ENCODE measurements at regions not wholly inside any gene's neighbourhood (a gene's known extent, or its start where the extent isn't known, plus 50 kb on each side); places are given as distances from the start of the nearest gene placed in this dataset.

- H3K9me2 ChIP-seq (ENCODE audit: insufficient read depth, low read length) = no peaks in the 10 kb centered on the region
- no peak overlapping the region for H2AFZ ChIP-seq (ENCODE audit: low read depth, low read length)
- no peaks in the 10 kb centered on the region for H3K36me3 ChIP-seq (ENCODE audit: insufficient read depth, low read length)
- no peaks in the 10 kb centered on the region for H3K27me3 ChIP-seq (ENCODE audit: insufficient read depth, low read depth, low read length)
- H3K4me3 ChIP-seq (ENCODE audit: low read length) = no peak overlapping the region
- H3K79me2 ChIP-seq (replicated peaks; ENCODE audit: insufficient read depth, low read length) = no peaks in the 10 kb centered on the region
- no peaks in the 10 kb centered on the region for H3F3A ChIP-seq (ENCODE audit: insufficient read depth, low read length, poor library complexity, severe bottlenecking)
- TF ChIP-seq TAF1 (IDR thresholded peaks at IDR 0.05; ENCODE audit: low read depth) = no peak
- H4K20me1 ChIP-seq (ENCODE audit: insufficient read depth) = no peaks in the 10 kb centered on the region
- no peak overlapping the region for H3K4me2 ChIP-seq (ENCODE audit: low read length)
- H3K9ac ChIP-seq (ENCODE audit: low read length) = no peak overlapping the region
- no peak overlapping the region for H3K27ac ChIP-seq (ENCODE audit: low read length)
- H3K9me3 ChIP-seq (ENCODE audit: low read length) = no peaks in the 10 kb centered on the region
Observed at GRCh38 chr14:34180434-34180833, 229.6 kb upstream of the EGLN3 start.

DNA sequence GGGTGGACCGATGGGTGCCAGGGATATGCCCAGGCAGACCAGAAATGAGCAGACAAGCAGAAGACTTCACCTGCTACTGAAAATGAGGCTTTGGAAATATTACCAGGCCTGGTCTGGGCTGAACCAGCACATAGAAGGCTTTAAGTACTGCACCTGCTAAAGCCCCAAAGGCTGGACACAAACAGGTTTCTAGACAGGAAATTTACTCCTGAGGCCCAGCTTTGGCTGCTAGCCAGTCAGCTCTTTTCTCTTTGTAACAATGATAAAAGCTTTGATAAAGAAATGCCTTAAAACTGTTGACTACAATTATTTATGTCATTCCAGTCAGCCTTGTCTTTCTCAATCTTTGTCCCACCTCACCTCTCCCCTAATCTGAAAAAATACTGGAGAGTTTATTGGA lies 228.9 kb upstream of the EGLN3 start:
- Histone ChIP-seq H3K79me2 (replicated peaks; ENCODE audit: insufficient read depth, low read length) (no peaks in the 10 kb centered on the region), H3K9ac (ENCODE audit: low read length) (no peak overlapping the region), H3K4me2 (ENCODE audit: low read length) (no peak overlapping the region), H3K27me3 (ENCODE audit: insufficient read depth, low read depth, low read length) (no peaks in the 10 kb centered on the region), H3K9me3 (ENCODE audit: low read length) (no peaks in the 10 kb centered on the region), H4K20me1 (ENCODE audit: insufficient read depth) (no peaks in the 10 kb centered on the region), H2AFZ (ENCODE audit: low read depth, low read length) (no peak overlapping the region), H3K27ac (ENCODE audit: low read length) (no peak overlapping the region), H3K36me3 (ENCODE audit: insufficient read depth, low read length) (no peaks in the 10 kb centered on the region), H3K9me2 (ENCODE audit: insufficient read depth, low read length) (no peaks in the 10 kb centered on the region), H3F3A (ENCODE audit: insufficient read depth, low read length, poor library complexity, severe bottlenecking) (no peaks in the 10 kb centered on the region), H3K4me3 (ENCODE audit: low read length) (no peak overlapping the region)
- TF ChIP-seq POLR2AphosphoS5 (IDR thresholded peaks at IDR 0.05) (no peak), CTCF (IDR thresholded peaks at IDR 0.05; ENCODE audit: poor library complexity, severe bottlenecking) (no peak), EZH2 (IDR thresholded peaks at IDR 0.05; ENCODE audit: borderline replicate concordance, insufficient read depth, low read length, poor library complexity, severe bottlenecking) (no peak), MXI1 (conservative IDR thresholded peaks at IDR 0.05; ENCODE audit: poor library complexity, severe bottlenecking) (no peak)

DNA sequence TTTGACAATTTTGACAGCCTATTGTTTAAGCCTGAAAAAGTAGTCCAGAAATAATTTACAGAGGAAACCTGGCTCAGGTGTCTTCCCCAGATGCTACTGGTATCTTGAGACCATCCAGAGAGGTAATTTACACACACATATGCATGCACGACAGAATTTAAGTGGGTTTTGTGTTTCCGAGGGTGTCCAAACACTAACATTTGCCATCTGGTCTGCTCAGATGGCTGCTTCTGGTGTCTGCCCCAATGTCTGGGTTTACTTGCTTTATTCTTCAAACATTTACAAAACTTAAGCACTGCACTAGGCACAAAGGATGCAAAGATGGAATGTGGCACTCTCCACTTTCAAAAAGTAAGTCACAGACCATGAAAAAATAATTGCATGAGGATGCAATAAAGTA lies 226.6 kb upstream of the EGLN3 start:
- Histone ChIP-seq H3K4me3 (ENCODE audit: low read length) (no peak overlapping the region), H3K9me3 (ENCODE audit: low read length) (no peaks in the 10 kb centered on the region), H3K9me2 (ENCODE audit: insufficient read depth, low read length) (no peaks in the 10 kb centered on the region), H3K79me2 (replicated peaks; ENCODE audit: insufficient read depth, low read length) (no peaks in the 10 kb centered on the region), H3K9ac (ENCODE audit: low read length) (no peak overlapping the region), H3K4me2 (ENCODE audit: low read length) (no peak overlapping the region), H2AFZ (ENCODE audit: low read depth, low read length) (no peak overlapping the region), H3F3A (ENCODE audit: insufficient read depth, low read length, poor library complexity, severe bottlenecking) (no peaks in the 10 kb centered on the region), H3K27me3 (ENCODE audit: insufficient read depth, low read depth, low read length) (no peaks in the 10 kb centered on the region), H3K27ac (ENCODE audit: low read length) (no peak overlapping the region), H4K20me1 (ENCODE audit: insufficient read depth) (no peaks in the 10 kb centered on the region), H3K36me3 (ENCODE audit: insufficient read depth, low read length) (no peaks in the 10 kb centered on the region)
- TF ChIP-seq EP300 (conservative IDR thresholded peaks at IDR 0.05; ENCODE audit: poor library complexity, severe bottlenecking) (no peak), TAF1 (IDR thresholded peaks at IDR 0.05; ENCODE audit: low read depth) (no peak), CTCF (IDR thresholded peaks at IDR 0.05; ENCODE audit: poor library complexity, severe bottlenecking) (no peak), SMC3 (conservative IDR thresholded peaks at IDR 0.05; ENCODE audit: poor library complexity) (no peak), EZH2 (IDR thresholded peaks at IDR 0.05; ENCODE audit: borderline replicate concordance, insufficient read depth, low read length, poor library complexity, severe bottlenecking) (no peak), RAD21 (conservative IDR thresholded peaks at IDR 0.05) (no peak), POLR2AphosphoS5 (IDR thresholded peaks at IDR 0.05) (no peak), MXI1 (conservative IDR thresholded peaks at IDR 0.05; ENCODE audit: poor library complexity, severe bottlenecking) (no peak)
- TF ChIP-seq, protein P1, sequence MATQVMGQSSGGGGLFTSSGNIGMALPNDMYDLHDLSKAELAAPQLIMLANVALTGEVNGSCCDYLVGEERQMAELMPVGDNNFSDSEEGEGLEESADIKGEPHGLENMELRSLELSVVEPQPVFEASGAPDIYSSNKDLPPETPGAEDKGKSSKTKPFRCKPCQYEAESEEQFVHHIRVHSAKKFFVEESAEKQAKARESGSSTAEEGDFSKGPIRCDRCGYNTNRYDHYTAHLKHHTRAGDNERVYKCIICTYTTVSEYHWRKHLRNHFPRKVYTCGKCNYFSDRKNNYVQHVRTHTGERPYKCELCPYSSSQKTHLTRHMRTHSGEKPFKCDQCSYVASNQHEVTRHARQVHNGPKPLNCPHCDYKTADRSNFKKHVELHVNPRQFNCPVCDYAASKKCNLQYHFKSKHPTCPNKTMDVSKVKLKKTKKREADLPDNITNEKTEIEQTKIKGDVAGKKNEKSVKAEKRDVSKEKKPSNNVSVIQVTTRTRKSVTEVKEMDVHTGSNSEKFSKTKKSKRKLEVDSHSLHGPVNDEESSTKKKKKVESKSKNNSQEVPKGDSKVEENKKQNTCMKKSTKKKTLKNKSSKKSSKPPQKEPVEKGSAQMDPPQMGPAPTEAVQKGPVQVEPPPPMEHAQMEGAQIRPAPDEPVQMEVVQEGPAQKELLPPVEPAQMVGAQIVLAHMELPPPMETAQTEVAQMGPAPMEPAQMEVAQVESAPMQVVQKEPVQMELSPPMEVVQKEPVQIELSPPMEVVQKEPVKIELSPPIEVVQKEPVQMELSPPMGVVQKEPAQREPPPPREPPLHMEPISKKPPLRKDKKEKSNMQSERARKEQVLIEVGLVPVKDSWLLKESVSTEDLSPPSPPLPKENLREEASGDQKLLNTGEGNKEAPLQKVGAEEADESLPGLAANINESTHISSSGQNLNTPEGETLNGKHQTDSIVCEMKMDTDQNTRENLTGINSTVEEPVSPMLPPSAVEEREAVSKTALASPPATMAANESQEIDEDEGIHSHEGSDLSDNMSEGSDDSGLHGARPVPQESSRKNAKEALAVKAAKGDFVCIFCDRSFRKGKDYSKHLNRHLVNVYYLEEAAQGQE (IDR thresholded peaks at IDR 0.05; ENCODE audit: borderline replicate concordance) = no peak
